Tibial artery (tissue), 4 donors: ENCODE measurements at regions not wholly inside any gene's neighbourhood (a gene's known extent, or its start where the extent isn't known, plus 50 kb on each side); places are given as distances from the start of the nearest gene placed in this dataset.

Experiments used
- DNase-seq, 2 donors: peaks; one replicate each; pipeline ENCODE4 v3.0.0-alpha.2; 2019
- H3K27ac ChIP-seq, 2 donors: fragments of 200-600 bp; sonication (generic) in 1 of 2; 1 replicate in 1 of 2; 2 replicates in 1 of 2; pipeline ENCODE4 v1.5.1; 2018 to 2019; ENCODE audit warnings: mild to moderate bottlenecking in 1 of 2
- H3K27me3 ChIP-seq, 2 donors: fragments of 200-600 bp; sonication (generic) in 1 of 2; one replicate each; pipeline versions ENCODE4 v1.5.1 to v1.6.0; 2016 to 2019
- H3K36me3 ChIP-seq, 3 donors: fragments of 200-600 bp; sonication (generic) in 2 of 3; one replicate each; pipeline ENCODE4 v1.5.1; 2016 to 2019; ENCODE audit warnings: mild to moderate bottlenecking in 2 of 3
- H3K4me1 ChIP-seq, 4 donors: fragments of 200-600 bp; sonication (generic) in 2 of 4; 1 replicate in 3 of 4; 2 replicates in 1 of 4; pipeline ENCODE4 v1.5.1; 2016 to 2019
- H3K4me3 ChIP-seq, 2 donors: fragments of 200-600 bp; sonication (generic) in 1 of 2; 1 replicate in 1 of 2; 2 replicates in 1 of 2; pipeline ENCODE4 v1.5.1; 2018 to 2019; ENCODE audit warnings: mild to moderate bottlenecking in 2 of 2
- H3K9me3 ChIP-seq, 3 donors: fragments of 200-600 bp; sonication (generic) in 1 of 3; one replicate each; pipeline ENCODE4 v1.5.1; 2016 to 2019
- intact Hi-C: fragments of 100-400 bp; cut with DNase I; formaldehyde crosslinking; loops from one replicate; pipeline ENCODE4 v1.15.0; 2023; ENCODE audit warnings: low total_unique reads
- TF ChIP-seq, protein P1 (sequence below), 2 experiments: fragments of 200-600 bp in 1 of 2; fragments of 450-650 bp in 1 of 2; IDR thresholded peaks; one replicate each; pipeline ENCODE4 v1.5.1; 2017 to 2019; ENCODE audit warnings: antibody characterized with exemption in 2 of 2, mild to moderate bottlenecking in 1 of 2, moderate library complexity in 1 of 2

DNA sequence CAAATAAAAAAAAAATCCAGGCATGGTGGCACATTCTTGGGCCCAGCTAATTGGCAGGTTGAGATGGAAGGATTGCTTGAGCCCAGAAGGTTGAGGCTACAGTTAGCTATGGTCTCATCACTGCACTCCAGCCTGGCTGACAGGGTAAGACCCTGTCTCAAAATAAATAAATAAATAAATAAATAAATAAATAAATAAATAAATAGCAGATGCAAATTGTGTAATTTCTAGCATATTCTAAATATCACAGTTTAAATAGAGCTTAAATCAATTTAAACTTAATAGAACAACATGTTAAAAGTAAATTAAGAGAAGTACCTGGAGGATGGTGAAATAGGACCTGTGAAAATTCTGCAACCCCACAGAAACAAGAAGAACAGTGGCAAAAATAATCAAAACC, 290.5 kb downstream of the TFEC start:
- Histone ChIP-seq H3K27ac (no peak overlapping the region), H3K36me3 (no peaks in the 10 kb centered on the region), H3K27me3 (no peaks in the 10 kb centered on the region), H3K4me1 (no peaks in the 10 kb centered on the region), H3K4me3 (no peak overlapping the region), H3K9me3 (no peaks in the 10 kb centered on the region)
- intact Hi-C loops, result no loop called here
- TF ChIP-seq, protein P1, sequence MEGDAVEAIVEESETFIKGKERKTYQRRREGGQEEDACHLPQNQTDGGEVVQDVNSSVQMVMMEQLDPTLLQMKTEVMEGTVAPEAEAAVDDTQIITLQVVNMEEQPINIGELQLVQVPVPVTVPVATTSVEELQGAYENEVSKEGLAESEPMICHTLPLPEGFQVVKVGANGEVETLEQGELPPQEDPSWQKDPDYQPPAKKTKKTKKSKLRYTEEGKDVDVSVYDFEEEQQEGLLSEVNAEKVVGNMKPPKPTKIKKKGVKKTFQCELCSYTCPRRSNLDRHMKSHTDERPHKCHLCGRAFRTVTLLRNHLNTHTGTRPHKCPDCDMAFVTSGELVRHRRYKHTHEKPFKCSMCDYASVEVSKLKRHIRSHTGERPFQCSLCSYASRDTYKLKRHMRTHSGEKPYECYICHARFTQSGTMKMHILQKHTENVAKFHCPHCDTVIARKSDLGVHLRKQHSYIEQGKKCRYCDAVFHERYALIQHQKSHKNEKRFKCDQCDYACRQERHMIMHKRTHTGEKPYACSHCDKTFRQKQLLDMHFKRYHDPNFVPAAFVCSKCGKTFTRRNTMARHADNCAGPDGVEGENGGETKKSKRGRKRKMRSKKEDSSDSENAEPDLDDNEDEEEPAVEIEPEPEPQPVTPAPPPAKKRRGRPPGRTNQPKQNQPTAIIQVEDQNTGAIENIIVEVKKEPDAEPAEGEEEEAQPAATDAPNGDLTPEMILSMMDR (IDR thresholded peaks at IDR 0.05), result no peak
- DNase-seq, result no peak

DNA sequence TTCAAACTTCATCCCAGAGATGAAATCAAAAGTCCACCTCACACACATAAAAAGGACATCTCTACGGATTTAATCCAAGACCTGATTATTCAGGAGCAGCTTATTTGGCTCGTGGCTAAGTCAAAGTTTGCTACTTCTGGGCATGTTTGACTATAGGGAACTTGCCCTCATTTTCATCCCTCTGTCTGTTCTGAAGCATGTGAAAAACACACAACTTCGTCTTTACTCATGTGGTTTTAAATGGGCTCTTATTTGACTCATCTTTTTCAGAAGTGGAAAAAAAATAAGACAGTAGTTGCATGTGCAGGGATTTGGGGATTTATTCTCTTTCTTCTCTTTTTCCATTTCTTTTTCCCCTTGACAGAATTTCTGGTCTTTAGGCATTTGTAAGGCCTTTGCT, 295.9 kb downstream of the TFEC start:
- DNase-seq, result no peak
- Histone ChIP-seq H3K36me3 (no peaks in the 10 kb centered on the region), H3K4me3 (no peak overlapping the region), H3K27me3 (no peaks in the 10 kb centered on the region), H3K9me3 (no peaks in the 10 kb centered on the region), H3K4me1 (no peaks in the 10 kb centered on the region), H3K27ac (no peak overlapping the region)
- TF ChIP-seq, protein P1 (IDR thresholded peaks at IDR 0.05), result no peak
- intact Hi-C loops, result no loop called here

DNA sequence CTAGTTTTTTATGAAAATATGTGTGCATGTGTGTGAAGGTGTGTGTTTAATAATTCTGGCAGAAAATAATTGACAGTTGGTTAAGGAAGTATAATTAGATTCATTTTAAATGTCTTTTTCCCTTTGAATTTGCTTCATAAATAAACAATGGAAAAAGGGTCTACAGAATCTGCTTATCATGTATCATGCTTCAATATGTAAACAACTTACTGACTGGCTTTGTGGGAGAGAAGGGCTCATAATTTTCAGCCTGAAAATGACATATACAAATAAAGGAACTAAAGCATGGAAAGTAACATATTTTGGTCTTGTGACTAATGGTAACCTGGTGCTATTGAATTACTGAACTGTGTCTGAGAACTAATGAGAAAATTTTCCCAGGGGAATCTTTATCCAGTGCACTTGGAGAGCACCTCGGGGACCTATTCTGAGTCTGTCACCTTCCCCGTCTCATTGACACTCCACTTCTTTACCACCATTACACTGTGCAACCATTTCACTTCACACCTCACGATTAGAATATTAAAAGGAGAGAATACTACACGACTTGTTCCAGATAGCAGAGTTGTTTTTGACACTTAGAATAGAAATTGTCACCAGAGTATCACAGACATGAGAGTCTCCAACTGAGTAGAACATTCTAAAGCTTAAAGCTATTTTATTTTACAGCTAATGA, 298.6 kb downstream of the TFEC start:
- Histone ChIP-seq H3K27me3 (no peaks in the 10 kb centered on the region), H3K27ac (no peak overlapping the region), H3K4me3 (no peak overlapping the region), H3K4me1 (no peaks in the 10 kb centered on the region), H3K36me3 (no peaks in the 10 kb centered on the region), H3K9me3 (no peaks in the 10 kb centered on the region)
- no peak for DNase-seq
- TF ChIP-seq, protein P1 (IDR thresholded peaks at IDR 0.05), result no peak
- intact Hi-C loops, result no loop called here

DNA sequence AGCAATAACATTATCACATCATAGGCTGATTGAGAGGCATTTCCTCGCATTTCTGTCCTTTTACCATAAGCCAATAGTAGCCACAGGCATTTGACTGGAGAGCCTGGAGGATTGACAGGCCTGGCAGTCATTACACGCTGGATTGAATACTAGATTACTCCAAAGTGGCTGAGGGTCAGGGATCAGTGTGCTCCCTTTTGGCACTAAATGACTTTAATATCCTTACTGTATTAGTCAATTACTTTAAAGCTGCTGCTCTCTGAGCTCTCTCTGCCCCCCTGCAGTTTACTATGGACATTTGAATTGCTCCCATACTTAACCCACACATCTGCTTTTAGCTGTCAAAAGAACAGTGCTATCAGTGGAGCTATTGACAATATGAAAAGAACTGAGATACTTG, 302.0 kb downstream of the TFEC start:
- H3K36me3 ChIP-seq, result no peaks in the 10 kb centered on the region
- DNase-seq, result no peak
- H3K4me3 ChIP-seq, result no peak overlapping the region
- H3K27ac ChIP-seq, result no peak overlapping the region
- no peaks in the 10 kb centered on the region for H3K9me3 ChIP-seq
- TF ChIP-seq, protein P1 (IDR thresholded peaks at IDR 0.05), result no peak
- intact Hi-C loops, result no loop called here
- H3K27me3 ChIP-seq, result no peaks in the 10 kb centered on the region
- no peaks in the 10 kb centered on the region for H3K4me1 ChIP-seq

DNA sequence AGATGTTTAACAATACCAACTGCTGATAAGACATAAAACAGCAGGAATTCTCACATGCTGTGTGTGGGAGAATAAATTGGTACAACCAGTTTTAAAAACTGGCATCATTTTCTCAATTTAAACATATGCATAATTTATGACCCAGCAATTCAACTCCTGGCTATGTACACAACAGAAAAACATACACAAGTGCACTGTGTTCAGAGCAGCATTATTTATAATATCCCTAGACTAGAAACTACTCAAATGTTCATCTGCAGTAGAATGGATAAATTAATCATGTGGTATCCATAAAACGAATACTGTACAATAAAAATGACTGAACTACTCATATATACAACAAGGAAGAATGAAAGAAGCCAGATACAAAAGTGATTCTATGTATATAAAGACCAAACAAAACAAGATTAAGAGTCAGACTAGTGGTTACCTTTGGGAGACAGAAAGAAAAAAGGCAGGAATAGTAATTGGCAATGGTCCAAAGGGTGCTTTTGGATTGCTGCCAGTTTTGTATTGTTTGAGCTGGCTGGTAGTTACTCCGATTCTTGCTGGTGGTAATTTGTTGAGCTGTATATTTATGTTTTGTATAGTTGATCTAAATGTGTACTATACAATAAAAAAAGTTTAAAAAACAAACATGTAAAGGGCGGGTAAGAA, 306.0 kb downstream of the TFEC start:
- no peak for DNase-seq
- no peaks in the 10 kb centered on the region for H3K4me1 ChIP-seq
- H3K27me3 ChIP-seq, result no peaks in the 10 kb centered on the region
- no peaks in the 10 kb centered on the region for H3K36me3 ChIP-seq
- TF ChIP-seq, protein P1 (IDR thresholded peaks at IDR 0.05), result no peak
- no peak overlapping the region for H3K4me3 ChIP-seq
- H3K27ac ChIP-seq, result no peak overlapping the region
- H3K9me3 ChIP-seq, result no peaks in the 10 kb centered on the region
- intact Hi-C loops, result no loop called here
